HCT116 (cell line): ENCODE measurements at regions not wholly inside any gene's neighbourhood (a gene's known extent, or its start where the extent isn't known, plus 50 kb on each side); places are given as distances from the start of the nearest gene placed in this dataset.

Experiments
- ATAC-seq: fragments of 200-7000 bp; cut with Tn5 transposase; 2 replicates; pipeline ENCODE4 v1.9.1; 2020; ENCODE audit warnings: mild to moderate bottlenecking, moderate library complexity
- BruUV-seq: library from RNA; stranded (reverse); fragments of 400-500 nt; replicated peaks from 2 replicates; lab custom pipeline; 2021; lab: Mats Ljungman, UMichigan
- CTCF ChIA-PET: fragments of 300-600 bp; sonication (Branson Sonifier 250); formaldehyde crosslinking; loops from one replicate; lab custom pipeline; 2021; ENCODE audit warnings: antibody characterized with exemption; lab: Charles Lee
- POLR2A ChIA-PET: fragments of 300-600, 350-600 bp; sonication (Branson Sonifier 250); formaldehyde crosslinking; loops from one replicate; lab custom pipeline; 2021; ENCODE audit warnings: antibody characterized with exemption; lab: Charles Lee
- RAD21 ChIA-PET, 2 experiments: fragments of 300-600 bp; sonication (Branson Sonifier 250); formaldehyde crosslinking; loops; one replicate each; lab custom pipeline; 2023; ENCODE audit warnings: low total read pairs in 2 of 2; ENCODE audit not compliant: uncharacterized antibody in 2 of 2, unreplicated experiment in 2 of 2, low non-redundant PET in 1 of 2; lab: Charles Lee
- DNase-seq: peaks from one replicate; pipeline ENCODE4 v3.0.0-alpha.2; 2010; ENCODE audit warnings: low read depth, low spot score
- H2AFZ ChIP-seq: fragments of 200-600 bp; shearing (Covaris generic), sonication (generic); 2 replicates; pipeline ENCODE4 v1.6.1; 2017; ENCODE audit warnings: low read depth, mixed run types, mixed read lengths, antibody characterized with exemption, low read length; ENCODE audit not compliant: poor library complexity, severe bottlenecking
- H3K27ac ChIP-seq: 2 replicates; pipeline ENCODE4 v1.5.1; 2012; ENCODE audit warnings: low read depth, low read length
- H3K27me3 ChIP-seq: fragments of 200-600 bp; sonication (generic); 2 replicates; pipeline ENCODE4 v1.6.1; 2016; ENCODE audit warnings: mixed run types, low read length, mixed read lengths; ENCODE audit not compliant: insufficient read depth
- H3K36me3 ChIP-seq, 2 experiments: fragments of 200-500 bp in 1 of 2; fragments of 200-600 bp in 1 of 2; sonication (Bioruptor generic) in 1 of 2; sonication (generic) in 1 of 2; 2 replicates each; pipeline versions ENCODE4 v1.5.1 to v1.6.1; 2014 to 2016; ENCODE audit warnings: low read length in 2 of 2, inconsistent platforms in 1 of 2, mixed read lengths in 1 of 2, mixed run types in 1 of 2; ENCODE audit not compliant: insufficient read depth in 2 of 2, control insufficient read depth in 1 of 2
- H3K4me1 ChIP-seq, 2 experiments: fragments of 200-600 bp in 1 of 2; sonication (generic) in 1 of 2; 2 replicates each; pipeline versions ENCODE4 v1.5.1 to v1.6.1; 2012 to 2017; ENCODE audit warnings: low read length in 2 of 2, inconsistent platforms in 1 of 2, mild to moderate bottlenecking in 1 of 2, mixed read lengths in 1 of 2, mixed run types in 1 of 2, moderate library complexity in 1 of 2; ENCODE audit not compliant: insufficient read depth in 2 of 2, control insufficient read depth in 1 of 2
- H3K4me2 ChIP-seq: fragments of 200-600 bp; sonication (generic); 2 replicates; pipeline ENCODE4 v1.6.1; 2017; ENCODE audit warnings: mixed run types, low read length, mixed read lengths
- H3K4me3 ChIP-seq, 2 experiments: fragments of 200-600 bp in 1 of 2; sonication (generic) in 1 of 2; replicated peaks in 1 of 2; 2 replicates each; pipeline ENCODE4 v1.5.1; 2011 to 2016; ENCODE audit warnings: low read length in 2 of 2, control low read depth in 1 of 2, low read depth in 1 of 2, mild to moderate bottlenecking in 1 of 2, mixed read lengths in 1 of 2, mixed run types in 1 of 2
- H3K79me2 ChIP-seq: fragments of 200-600 bp; sonication (generic); 2 replicates; pipeline ENCODE4 v1.6.1; 2017; ENCODE audit warnings: mild to moderate bottlenecking, mixed run types, low read length, moderate library complexity, mixed read lengths; ENCODE audit not compliant: insufficient read depth
- H3K9ac ChIP-seq: fragments of 200-600 bp; sonication (generic); 2 replicates; pipeline ENCODE4 v1.6.1; 2016; ENCODE audit warnings: low read length, mixed read lengths
- H3K9me2 ChIP-seq: fragments of 200-600 bp; sonication (generic), shearing (Covaris generic); 2 replicates; pipeline ENCODE4 v1.6.1; 2017; ENCODE audit warnings: mixed run types, mild to moderate bottlenecking, moderate library complexity; ENCODE audit not compliant: insufficient read depth
- H3K9me3 ChIP-seq, 2 experiments: fragments of 200-500 bp in 1 of 2; fragments of 200-600 bp in 1 of 2; sonication (Bioruptor generic) in 1 of 2; sonication (generic) in 1 of 2; 2 replicates each; pipeline ENCODE4 v1.6.1; 2014 to 2017; ENCODE audit warnings: low read length in 2 of 2, mixed read lengths in 2 of 2, inconsistent platforms in 1 of 2, low read depth in 1 of 2, mild to moderate bottlenecking in 1 of 2, mixed run types in 1 of 2, moderate library complexity in 1 of 2; ENCODE audit not compliant: control insufficient read depth in 1 of 2, insufficient read depth in 1 of 2
- H4K20me1 ChIP-seq: fragments of 200-600 bp; sonication (generic), shearing (Covaris generic); 2 replicates; pipeline ENCODE4 v1.6.1; 2017; ENCODE audit warnings: mixed run types, mild to moderate bottlenecking, moderate library complexity; ENCODE audit not compliant: insufficient read depth
- ATF3 ChIP-seq: IDR thresholded peaks from 2 replicates; pipeline ENCODE4 v1.6.1; 2012
- CBX3 ChIP-seq: IDR thresholded peaks from 2 replicates; pipeline ENCODE4 v1.6.1; 2012; ENCODE audit warnings: low read depth
- EGR1 ChIP-seq: IDR thresholded peaks from 2 replicates; pipeline ENCODE4 v1.6.1; 2012; ENCODE audit warnings: low read depth
- ELF1 ChIP-seq: IDR thresholded peaks from 2 replicates; pipeline ENCODE4 v1.6.1; 2012; ENCODE audit warnings: low read depth, borderline replicate concordance
- EZH2 ChIP-seq: fragments of 200-600 bp; sonication (generic); IDR thresholded peaks from 2 replicates; pipeline ENCODE4 v1.6.1; 2017; ENCODE audit warnings: antibody characterized with exemption, mixed run types
- FOSL1 ChIP-seq: IDR thresholded peaks from 2 replicates; pipeline ENCODE4 v1.6.1; 2012; ENCODE audit warnings: low read depth
- POLR2A ChIP-seq: IDR thresholded peaks from 2 replicates; pipeline ENCODE4 v1.7.0; 2011; ENCODE audit warnings: borderline replicate concordance; ENCODE audit not compliant: insufficient read depth, insufficient read length; ENCODE audit errors: extremely low read depth
- RAD21 ChIP-seq: IDR thresholded peaks from 2 replicates; pipeline ENCODE4 v1.6.1; 2012; ENCODE audit warnings: low read depth, mild to moderate bottlenecking
- SP1 ChIP-seq: IDR thresholded peaks from 2 replicates; pipeline ENCODE4 v1.6.1; 2012; ENCODE audit warnings: low read depth
- SRF ChIP-seq: IDR thresholded peaks from 2 replicates; pipeline ENCODE4 v1.6.1; 2012; ENCODE audit warnings: low read depth
- TCF7L2 ChIP-seq: IDR thresholded peaks from 2 replicates; pipeline ENCODE4 v1.7.0; 2011; ENCODE audit warnings: borderline replicate concordance, inconsistent platforms; ENCODE audit not compliant: insufficient read depth, insufficient read length; ENCODE audit errors: extremely low read depth
- YY1 ChIP-seq: IDR thresholded peaks from 2 replicates; pipeline ENCODE4 v1.6.1; 2011; ENCODE audit warnings: low read length, low read depth, moderate library complexity, mild to moderate bottlenecking; ENCODE audit not compliant: insufficient replicate concordance; ENCODE audit errors: extremely low read depth
- ZFX ChIP-seq: fragments of 450-650 bp; IDR thresholded peaks from 2 replicates; pipeline ENCODE4 v1.6.1; 2017
- intact Hi-C: fragments of 100-400 bp; cut with micrococcal nuclease; formaldehyde crosslinking; loops from 2 replicates; pipeline ENCODE4 v1.10.0; 2022
- TF ChIP-seq, protein P1 (sequence below): IDR thresholded peaks from 2 replicates; pipeline ENCODE4 v1.6.1; 2012
- TF ChIP-seq, protein P2 (sequence below), 3 experiments: fragments of 200-600 bp in 1 of 3; sonication (generic) in 1 of 3; IDR thresholded peaks in 2 of 3; conservative IDR thresholded peaks in 1 of 3; 2 replicates each; pipeline ENCODE4 v1.5.1; 2012 to 2017; ENCODE audit warnings: low read depth in 2 of 3, low read length in 2 of 3, antibody characterized with exemption in 1 of 3, borderline replicate concordance in 1 of 3, control low read depth in 1 of 3, mild to moderate bottlenecking in 1 of 3, mixed read lengths in 1 of 3, mixed run types in 1 of 3, moderate library complexity in 1 of 3; ENCODE audit not compliant: insufficient read depth in 1 of 3

DNA sequence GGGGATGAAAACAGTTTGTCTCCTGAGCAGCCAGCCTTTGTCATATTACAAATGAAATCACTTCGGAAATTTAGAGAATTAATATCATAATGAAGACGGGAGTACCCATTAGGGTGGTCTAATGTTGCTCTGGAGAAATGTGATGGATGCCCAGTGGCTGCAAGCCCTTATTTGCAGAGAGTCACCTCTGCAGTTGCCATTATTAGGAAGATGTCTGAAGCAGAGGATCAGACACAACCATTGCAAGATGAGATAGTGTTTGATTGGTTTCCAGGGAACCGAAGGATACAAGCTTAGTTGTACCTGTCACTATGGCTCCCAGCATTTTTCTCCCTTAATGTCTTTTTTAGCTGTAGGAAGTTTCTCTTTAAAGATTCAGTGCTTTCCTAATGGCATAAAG, 272.4 kb downstream of the FIGN start:
- H2AFZ ChIP-seq = no peak overlapping the region
- H3K9me2 ChIP-seq = no peaks in the 10 kb centered on the region
- no peaks in the 10 kb centered on the region for H3K36me3 ChIP-seq
- TF ChIP-seq ATF3 = no peak
- TF ChIP-seq TCF7L2 = no peak
- TF ChIP-seq ELF1 = no peak
- no peak for TF ChIP-seq EGR1
- TF ChIP-seq POLR2A = no peak
- no peak for TF ChIP-seq YY1
- no peak for TF ChIP-seq CBX3
- no peak for TF ChIP-seq SP1
- no peak for TF ChIP-seq EZH2
- no peak for TF ChIP-seq ZFX
- TF ChIP-seq, protein P1, sequence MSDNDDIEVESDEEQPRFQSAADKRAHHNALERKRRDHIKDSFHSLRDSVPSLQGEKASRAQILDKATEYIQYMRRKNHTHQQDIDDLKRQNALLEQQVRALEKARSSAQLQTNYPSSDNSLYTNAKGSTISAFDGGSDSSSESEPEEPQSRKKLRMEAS = no peak
- no peak for TF ChIP-seq RAD21
- TF ChIP-seq SRF = no peak
- TF ChIP-seq, protein P2, sequence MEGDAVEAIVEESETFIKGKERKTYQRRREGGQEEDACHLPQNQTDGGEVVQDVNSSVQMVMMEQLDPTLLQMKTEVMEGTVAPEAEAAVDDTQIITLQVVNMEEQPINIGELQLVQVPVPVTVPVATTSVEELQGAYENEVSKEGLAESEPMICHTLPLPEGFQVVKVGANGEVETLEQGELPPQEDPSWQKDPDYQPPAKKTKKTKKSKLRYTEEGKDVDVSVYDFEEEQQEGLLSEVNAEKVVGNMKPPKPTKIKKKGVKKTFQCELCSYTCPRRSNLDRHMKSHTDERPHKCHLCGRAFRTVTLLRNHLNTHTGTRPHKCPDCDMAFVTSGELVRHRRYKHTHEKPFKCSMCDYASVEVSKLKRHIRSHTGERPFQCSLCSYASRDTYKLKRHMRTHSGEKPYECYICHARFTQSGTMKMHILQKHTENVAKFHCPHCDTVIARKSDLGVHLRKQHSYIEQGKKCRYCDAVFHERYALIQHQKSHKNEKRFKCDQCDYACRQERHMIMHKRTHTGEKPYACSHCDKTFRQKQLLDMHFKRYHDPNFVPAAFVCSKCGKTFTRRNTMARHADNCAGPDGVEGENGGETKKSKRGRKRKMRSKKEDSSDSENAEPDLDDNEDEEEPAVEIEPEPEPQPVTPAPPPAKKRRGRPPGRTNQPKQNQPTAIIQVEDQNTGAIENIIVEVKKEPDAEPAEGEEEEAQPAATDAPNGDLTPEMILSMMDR (IDR thresholded peaks at IDR 0.05 in 2 of 3, conservative IDR thresholded peaks at IDR 0.05 in 1 of 3; ENCODE audit: borderline replicate concordance in 1 of 3, insufficient read depth in 1 of 3, low read depth in 2 of 3, low read length in 2 of 3) = no peak
- TF ChIP-seq FOSL1 = no peak
- no peak for DNase-seq
- H3K4me2 ChIP-seq = no peak overlapping the region
- H3K4me3 ChIP-seq = no peak overlapping the region
- ChIA-PET POLR2A (no interaction called here), CTCF (no interaction called here), RAD21 (no interaction called here)
- H3K9me3 ChIP-seq = no peaks in the 10 kb centered on the region
- no peak for ATAC-seq
- no TSS peak for BruUV-seq
- no peaks in the 10 kb centered on the region for H3K79me2 ChIP-seq
- peaks cover 59% of the 10 kb centered on the region for H3K27me3 ChIP-seq
- no peak overlapping the region for H3K9ac ChIP-seq
- H3K4me1 ChIP-seq = no peaks in the 10 kb centered on the region
- intact Hi-C loops = no loop called here
- no peaks in the 10 kb centered on the region for H4K20me1 ChIP-seq
- no peak overlapping the region for H3K27ac ChIP-seq
